IPS DF 4.7 (cell line): ENCODE measurements at regions not wholly inside any gene's neighbourhood (a gene's known extent, or its start where the extent isn't known, plus 50 kb on each side); places are given as distances from the start of the nearest gene placed in this dataset.
A peak's percentile ranks its signal among the peaks of the same experiment; 100 is the strongest.

Experiments used
- DNase-seq: peaks from one replicate; pipeline ENCODE4 v3.0.0-alpha.2; 2013; ENCODE audit warnings: low spot score; ENCODE audit errors: extremely low read depth

- no peak for DNase-seq
Observed at GRCh38 chr1:29730623-29731022, 494.3 kb downstream of the PTPRU start.

- no peak for DNase-seq
Observed at GRCh38 chr1:29729281-29729680, 493.0 kb downstream of the PTPRU start.

- no peak for DNase-seq
Observed at GRCh38 chr1:29728703-29729102, 492.4 kb downstream of the PTPRU start.

- no peak for DNase-seq
Observed at GRCh38 chr1:29725262-29725661, 488.9 kb downstream of the PTPRU start.

- DNase-seq = no peak
Observed at GRCh38 chr1:29722598-29722997, 486.3 kb downstream of the PTPRU start.

DNA sequence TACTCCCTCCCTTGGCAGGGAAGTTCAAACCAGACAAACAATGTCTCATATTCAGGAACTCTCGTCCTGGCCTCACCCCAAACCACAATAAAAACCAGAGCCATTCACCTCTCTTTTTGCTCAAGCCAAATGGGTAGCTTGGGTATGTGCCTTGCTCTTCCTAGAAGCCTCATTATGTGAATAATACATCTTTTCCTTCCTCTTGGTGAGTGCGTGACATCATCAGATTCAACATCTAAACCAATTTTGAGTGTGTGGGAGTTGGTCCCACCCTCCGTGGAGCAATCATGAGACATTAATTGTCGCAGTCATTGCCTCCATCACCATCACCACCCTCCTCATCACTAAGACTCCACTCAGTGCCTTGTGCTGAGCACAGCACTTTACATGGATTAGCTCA is 482.9 kb downstream of the PTPRU start:
- no peak for DNase-seq

DNA sequence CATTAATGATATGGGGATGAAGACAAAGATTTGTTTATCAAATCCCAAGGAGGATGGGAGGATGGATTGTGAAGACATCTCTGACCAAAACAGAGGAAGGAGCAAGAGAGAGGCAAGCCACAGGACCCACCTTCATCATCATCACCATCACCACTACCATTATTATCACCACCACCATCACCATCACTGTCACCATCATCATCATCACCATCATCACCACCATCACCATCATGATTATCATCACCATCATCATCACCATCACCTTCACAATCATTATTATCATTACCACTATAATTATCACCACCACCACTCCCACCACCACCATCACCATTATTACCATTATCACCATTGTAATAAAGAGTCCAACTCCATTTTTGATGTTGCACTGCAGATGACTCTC is 482.5 kb downstream of the PTPRU start:
- no peak for DNase-seq

DNA sequence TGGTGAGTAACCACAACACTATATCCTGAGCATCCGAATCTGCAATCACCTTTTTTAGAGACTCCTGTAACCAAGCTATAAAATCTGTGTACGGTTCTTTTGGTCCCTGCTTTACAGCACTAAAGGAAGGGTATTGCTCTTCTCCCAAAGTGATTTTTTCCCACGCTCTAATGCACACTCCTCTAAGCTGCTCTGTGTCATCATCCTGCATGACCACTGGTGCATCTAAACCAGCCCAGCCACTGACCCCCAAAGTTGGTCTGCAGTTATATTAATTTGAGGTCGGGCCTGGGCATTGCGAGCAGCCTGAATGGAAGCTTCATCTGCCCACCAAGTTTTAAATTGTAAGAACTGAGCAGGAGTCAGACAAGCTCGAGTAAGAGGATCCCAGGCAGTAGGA is 480.0 kb downstream of the PTPRU start:
- DNase-seq = no peak

DNA sequence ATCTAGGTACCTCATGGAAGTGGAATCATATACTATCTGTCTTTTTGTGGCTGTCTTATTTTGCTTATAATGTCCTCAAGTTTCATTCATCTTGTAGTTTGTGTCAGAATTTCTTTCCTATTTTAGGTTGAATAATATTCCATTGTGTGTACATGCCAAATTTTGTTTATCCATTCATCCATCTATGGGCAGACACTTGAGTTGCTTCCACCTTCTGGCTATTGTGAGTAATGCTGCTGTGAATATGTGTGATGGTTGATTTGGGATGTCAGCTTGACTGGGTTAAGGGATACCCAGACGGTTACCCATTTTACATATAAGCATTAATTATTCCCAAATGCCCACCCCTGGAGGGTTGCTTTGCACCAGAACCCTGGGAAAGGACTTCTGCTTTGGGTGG is 477.5 kb downstream of the PTPRU start:
- DNase-seq = no peak

GRCh38 chr1:29712801-29713200 is 476.5 kb downstream of the PTPRU start:
- DNase-seq = no peak

GRCh38 chr1:29712284-29712651 is 475.9 kb downstream of the PTPRU start:
- DNase-seq = no peak

- no peak for DNase-seq
Observed at GRCh38 chr1:29711582-29712283, 475.4 kb downstream of the PTPRU start.

DNA sequence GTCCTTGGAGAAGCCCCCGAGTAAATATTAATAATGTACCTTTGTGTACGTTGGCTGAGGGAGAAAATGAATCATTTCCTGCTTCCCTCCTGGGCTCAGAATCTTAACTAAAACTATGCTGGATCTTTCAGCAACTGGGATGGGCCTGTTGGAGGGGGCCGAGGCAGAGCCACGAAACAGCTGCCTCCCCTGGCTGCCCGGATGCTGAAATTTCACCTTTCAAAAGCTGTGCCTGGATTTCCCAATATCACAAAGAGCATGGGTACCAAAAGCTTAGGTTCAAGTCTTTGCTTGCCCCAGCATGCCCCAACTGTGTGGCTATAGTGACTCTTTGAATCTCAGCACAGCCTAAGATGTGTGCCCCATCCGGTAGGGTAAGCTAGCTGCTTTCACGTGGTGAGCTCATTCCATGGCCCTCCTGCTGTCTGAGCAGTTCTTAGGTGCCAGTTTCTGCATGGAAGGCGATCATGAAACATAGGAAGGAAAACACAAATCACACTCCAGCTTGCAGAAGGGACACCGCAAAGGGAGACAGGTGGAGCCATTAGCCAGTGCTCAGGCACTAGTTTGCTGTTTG is 473.5 kb downstream of the PTPRU start:
- no peak for DNase-seq

DNA sequence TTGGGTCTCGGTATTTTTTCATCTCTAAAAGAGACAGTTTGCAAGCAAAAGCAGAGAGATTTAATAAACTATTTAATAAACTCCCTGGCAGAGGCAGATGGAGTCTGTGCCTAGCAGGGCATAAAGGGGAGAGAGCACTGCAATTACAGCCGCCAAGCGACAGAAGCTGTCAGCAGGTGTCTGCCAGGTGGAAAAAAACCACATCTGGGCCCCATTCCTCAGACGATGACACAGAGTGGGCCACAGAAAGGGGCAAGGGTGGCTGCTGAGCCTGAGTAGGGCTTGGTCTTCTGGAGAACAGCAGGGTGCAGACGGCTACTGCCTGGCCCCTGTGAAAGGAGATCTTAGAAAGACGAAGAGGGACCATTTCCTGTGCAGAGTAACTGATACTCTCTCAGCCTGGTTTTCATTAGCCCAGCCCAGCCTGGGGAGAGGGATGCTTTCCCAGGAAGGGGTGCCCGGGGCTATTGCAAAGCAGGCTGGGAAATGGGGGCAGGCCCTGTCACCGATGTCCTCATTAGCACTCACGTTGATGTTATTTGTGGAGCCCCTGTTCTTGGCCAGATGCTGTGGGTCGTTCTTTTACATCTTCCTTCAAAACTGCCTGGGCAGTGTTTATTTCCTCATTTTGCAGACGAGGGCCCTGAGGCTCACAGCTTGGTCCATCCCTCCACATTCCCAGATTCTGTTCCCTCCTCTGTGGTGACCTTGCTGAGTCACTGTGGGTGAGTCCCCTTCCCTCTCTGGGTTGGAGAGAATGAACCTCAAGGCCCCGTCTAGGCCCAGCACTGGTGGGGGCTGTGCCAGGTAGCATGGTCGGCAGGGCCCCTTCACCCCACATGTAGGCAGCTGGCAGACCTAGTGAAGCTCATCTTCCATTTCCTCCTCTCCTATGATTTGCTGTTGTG is 472.7 kb downstream of the PTPRU start:
- DNase-seq = no peak

- no peak for DNase-seq
Observed at GRCh38 chr1:29708381-29708780, 472.1 kb downstream of the PTPRU start.

- DNase-seq = no peak
Observed at GRCh38 chr1:29707796-29708195, 471.5 kb downstream of the PTPRU start.

GRCh38 chr1:29706936-29707335 is 470.6 kb downstream of the PTPRU start:
- DNase-seq = no peak

DNA sequence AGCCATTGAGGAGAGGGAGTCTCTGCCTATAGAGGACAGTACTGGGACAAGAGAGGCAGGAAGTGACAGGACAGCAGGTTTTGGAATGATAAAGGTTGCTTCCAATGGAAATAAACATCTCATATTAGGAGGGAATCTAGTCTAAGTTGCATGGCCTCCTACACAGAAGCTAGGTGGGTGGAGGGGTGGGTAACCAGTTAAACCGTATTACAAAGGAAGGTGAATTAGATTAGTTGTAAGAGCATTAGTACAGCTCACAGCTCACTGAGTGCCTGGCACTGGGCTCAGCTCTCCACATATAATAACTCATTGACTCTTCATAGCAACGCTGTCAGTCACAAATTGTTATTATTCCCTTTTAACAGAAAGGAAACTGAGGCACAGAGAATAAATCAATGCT is 468.1 kb downstream of the PTPRU start:
- no peak for DNase-seq

DNA sequence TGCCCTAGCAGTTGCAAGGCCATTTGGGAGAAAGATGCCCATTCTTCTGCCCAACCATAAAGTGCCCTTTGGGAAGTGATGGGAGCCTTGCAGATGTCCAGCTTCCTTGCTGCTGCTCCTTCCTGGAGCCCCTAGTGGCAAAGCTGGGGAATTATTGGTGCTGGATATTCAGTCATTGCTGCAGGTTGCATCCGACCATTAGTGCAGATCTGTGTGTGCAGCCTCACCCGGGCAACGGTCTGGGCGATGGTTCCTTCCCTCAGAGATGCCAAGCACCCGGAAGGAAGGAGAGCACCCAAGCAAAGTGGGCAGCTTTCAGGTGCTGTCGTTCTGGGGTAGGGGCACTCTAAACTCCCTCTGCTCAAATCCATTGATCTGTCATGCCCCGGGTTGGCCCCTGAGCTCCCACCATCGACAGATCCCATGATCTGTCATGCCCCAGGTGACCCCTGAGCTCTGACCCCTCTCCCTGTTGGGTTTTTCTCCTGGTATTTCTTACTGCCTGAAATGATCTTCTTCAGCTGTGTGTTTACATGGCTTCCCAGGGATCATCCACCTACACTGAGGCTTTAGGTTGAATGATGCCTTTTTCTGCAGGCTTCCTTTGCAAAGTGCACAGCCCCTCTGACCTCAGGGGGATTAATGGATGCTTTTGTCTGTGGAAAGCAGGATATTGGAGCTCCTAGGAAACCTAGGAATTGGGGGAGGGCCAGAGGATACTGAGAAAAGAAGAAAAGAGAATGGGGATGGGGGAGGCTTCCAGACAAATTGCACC is 467.5 kb downstream of the PTPRU start:
- DNase-seq = no peak

DNA sequence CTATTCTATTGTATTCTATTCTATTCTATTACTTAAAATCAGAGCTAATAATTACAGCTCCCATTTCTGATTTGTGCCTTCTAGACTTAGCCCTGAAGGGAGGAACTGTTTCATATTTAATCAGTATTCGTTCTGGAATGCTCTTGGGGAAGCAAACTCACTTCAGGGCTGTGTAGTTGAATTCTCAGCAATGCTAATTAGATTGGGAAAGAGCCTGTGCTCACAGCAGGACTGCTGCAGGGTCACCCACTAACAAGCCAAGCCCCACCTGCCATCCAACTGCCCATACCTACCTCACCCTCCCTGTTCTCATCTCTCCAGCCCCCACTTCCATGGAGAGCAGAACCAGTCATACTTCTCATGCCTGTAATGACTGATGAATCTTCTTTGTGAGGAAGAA is 464.2 kb downstream of the PTPRU start:
- no peak for DNase-seq

GRCh38 chr1:29698626-29699025 is 462.3 kb downstream of the PTPRU start:
- DNase-seq = no peak

DNA sequence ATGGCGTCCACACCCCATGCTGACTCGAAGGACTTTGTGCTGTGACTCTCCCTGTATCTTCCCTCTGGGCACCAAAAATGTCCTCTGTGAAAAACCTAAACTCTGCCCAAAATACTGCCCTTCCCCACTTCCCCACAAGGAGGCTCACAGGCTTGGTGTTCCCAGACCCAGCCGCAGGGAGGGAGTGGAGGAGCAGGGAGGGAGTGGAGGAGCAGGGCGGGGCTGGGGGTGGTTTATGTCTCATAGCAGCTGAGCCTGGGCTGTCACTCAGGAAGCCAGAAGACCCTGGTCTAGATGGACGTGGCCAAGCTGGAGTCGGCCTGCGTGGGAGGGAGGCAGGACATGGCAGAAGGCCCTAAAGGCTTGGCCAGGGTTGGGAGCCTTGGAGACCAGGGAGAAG is 461.7 kb downstream of the PTPRU start:
- DNase-seq = peak; percentile 33
